ENCODE measurements at regions not wholly inside any gene's neighbourhood (a gene's known extent, or its start where the extent isn't known, plus 50 kb on each side); places are given as distances from the start of the nearest gene placed in this dataset.

- no peak for TF ChIP-seq CTCF (IDR thresholded peaks at IDR 0.05; ENCODE audit: extremely low read depth, insufficient read depth, missing control alignments)
- in situ Hi-C loops (cut with MboI; ENCODE audit: low pct_unique_long_range_greater_than_20kb, low sequenced_read_pairs, unreplicated experiment): no loop called here
- DNase-seq (ENCODE audit: low spot score): no peak
Measured at GRCh38 chr9:108416324-108416723, 439.5 kb downstream of the ACTL7B start.

GRCh38 chr9:108413809-108414208 lies 442.0 kb downstream of the ACTL7B start:
- TF ChIP-seq CTCF (IDR thresholded peaks at IDR 0.05; ENCODE audit: extremely low read depth, insufficient read depth, missing control alignments): no peak
- DNase-seq (ENCODE audit: low spot score): no peak
- in situ Hi-C loops (cut with MboI; ENCODE audit: low pct_unique_long_range_greater_than_20kb, low sequenced_read_pairs, unreplicated experiment): no loop called here

GRCh38 chr9:108412755-108413154 lies 443.0 kb downstream of the ACTL7B start:
- in situ Hi-C loops (cut with MboI; ENCODE audit: low pct_unique_long_range_greater_than_20kb, low sequenced_read_pairs, unreplicated experiment): no loop called here
- no peak for DNase-seq (ENCODE audit: low spot score)
- TF ChIP-seq CTCF (IDR thresholded peaks at IDR 0.05; ENCODE audit: extremely low read depth, insufficient read depth, missing control alignments): peak; percentile 19

- TF ChIP-seq CTCF (IDR thresholded peaks at IDR 0.05; ENCODE audit: extremely low read depth, insufficient read depth, missing control alignments): no peak
- no peak for DNase-seq (ENCODE audit: low spot score)
- in situ Hi-C loops (cut with MboI; ENCODE audit: low pct_unique_long_range_greater_than_20kb, low sequenced_read_pairs, unreplicated experiment): no loop called here
Measured at GRCh38 chr9:108411632-108412031, 444.2 kb downstream of the ACTL7B start.

GRCh38 chr9:108410161-108410560 lies 445.6 kb downstream of the ACTL7B start:
- in situ Hi-C loops (cut with MboI; ENCODE audit: low pct_unique_long_range_greater_than_20kb, low sequenced_read_pairs, unreplicated experiment): no loop called here
- no peak for TF ChIP-seq CTCF (IDR thresholded peaks at IDR 0.05; ENCODE audit: extremely low read depth, insufficient read depth, missing control alignments)
- no peak for DNase-seq (ENCODE audit: low spot score)

- in situ Hi-C loops (cut with MboI; ENCODE audit: low pct_unique_long_range_greater_than_20kb, low sequenced_read_pairs, unreplicated experiment): no loop called here
Measured at GRCh38 chr9:108400297-108400696, 455.5 kb downstream of the ACTL7B start.

More at GRCh38 chr9:108400297-108400696, 455.5 kb downstream of the ACTL7B start:
- no peak for TF ChIP-seq CTCF (IDR thresholded peaks at IDR 0.05; ENCODE audit: extremely low read depth, insufficient read depth, missing control alignments)
- no peak for DNase-seq (ENCODE audit: low spot score)
